ENCODE measurements at regions not wholly inside any gene's neighbourhood (a gene's known extent, or its start where the extent isn't known, plus 50 kb on each side); places are given as distances from the start of the nearest gene placed in this dataset.
"Not testable (repeated sequence)": the region's sequence is repeated elsewhere in the genome, so short reads cannot be mapped to it uniquely, and the experiment has no call there.

- Histone ChIP-seq H3K9me3 (replicated peaks; ENCODE audit: control insufficient read depth, low read depth, low read length) (peaks cover under 1% of the 10 kb centered on the region), H3K27ac (ENCODE audit: low read length) (peak overlapping the region; percentile 99), H3K36me3 (ENCODE audit: control insufficient read depth, insufficient read depth, low read length) (peaks cover 16% of the 10 kb centered on the region), H3K4me3 (ENCODE audit: low read length) (peak overlapping the region; percentile 35), H3K4me1 (ENCODE audit: control insufficient read depth, insufficient read depth, low read length) (peaks cover 29% of the 10 kb centered on the region), H3K27me3 (ENCODE audit: control insufficient read depth, insufficient read depth, low read length) (no peaks in the 10 kb centered on the region)
- peak; percentile 95 for DNase-seq
- WGBS (ENCODE audit: insufficient coverage): no CpG with 5 or more reads among the region's 2 CpGs
Measured at GRCh38 chr4:123651066-123651465, 254.5 kb downstream of the SPRY1 start.

DNA sequence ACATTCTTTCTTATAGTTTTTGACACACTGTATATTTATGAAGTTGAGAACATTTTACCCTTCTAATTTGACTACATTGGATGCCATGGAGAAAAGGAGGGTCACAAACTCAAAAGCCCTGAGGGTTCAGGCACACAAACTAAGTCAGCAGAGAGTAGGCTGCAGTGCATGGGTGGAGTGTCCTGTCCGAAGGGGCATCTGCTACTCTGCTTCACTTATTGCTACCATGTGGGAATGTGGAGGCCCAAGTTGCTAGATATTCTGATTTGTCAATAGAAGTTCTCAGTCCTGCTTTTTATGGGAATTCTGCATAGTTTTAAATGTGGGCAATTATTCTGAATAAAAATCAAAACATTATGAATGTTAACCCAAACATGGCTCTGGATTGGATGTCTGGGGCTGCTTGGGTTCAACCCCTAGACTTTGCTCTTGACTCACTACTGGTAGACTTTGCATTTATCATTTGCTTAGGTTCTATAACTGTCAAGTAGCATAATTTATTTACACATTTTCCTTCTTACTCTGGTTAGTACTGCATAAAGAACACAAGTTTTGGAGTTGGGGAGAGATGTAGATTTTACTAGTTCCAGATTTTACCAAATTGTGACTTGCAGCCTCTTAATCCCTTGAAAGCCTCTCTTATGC is 255.1 kb downstream of the SPRY1 start:
- H3K27ac ChIP-seq (ENCODE audit: low read length): peak overlapping the region; percentile 99
- no CpG with 5 or more reads among the region's 1 CpG for WGBS (ENCODE audit: insufficient coverage)
- H3K9me3 ChIP-seq (replicated peaks; ENCODE audit: control insufficient read depth, low read depth, low read length): peaks cover 7% of the 10 kb centered on the region
- peaks cover 29% of the 10 kb centered on the region for H3K4me1 ChIP-seq (ENCODE audit: control insufficient read depth, insufficient read depth, low read length)
- peak overlapping the region; percentile 35 for H3K4me3 ChIP-seq (ENCODE audit: low read length)
- DNase-seq: no peak
- H3K27me3 ChIP-seq (ENCODE audit: control insufficient read depth, insufficient read depth, low read length): no peaks in the 10 kb centered on the region
- peaks cover 22% of the 10 kb centered on the region for H3K36me3 ChIP-seq (ENCODE audit: control insufficient read depth, insufficient read depth, low read length)

DNA sequence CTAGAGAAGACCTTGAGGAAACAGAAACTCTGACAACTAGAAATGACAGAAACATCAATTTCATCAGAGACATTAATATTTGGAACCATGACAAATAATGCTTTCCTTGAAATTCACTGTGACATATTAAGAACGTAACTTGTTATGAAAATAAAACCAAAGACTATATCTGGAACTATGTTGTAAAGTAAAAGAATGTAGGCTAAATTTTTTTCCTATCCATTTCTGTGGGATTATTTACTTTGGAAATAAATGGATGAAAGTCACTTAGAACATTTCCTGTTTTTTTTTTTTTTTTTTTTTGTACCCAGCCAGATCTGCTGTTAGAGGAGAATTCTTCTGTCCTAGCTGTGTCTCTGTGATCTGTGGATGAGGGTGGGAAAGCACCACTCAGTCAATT is 255.9 kb downstream of the SPRY1 start:
- H3K9me3 ChIP-seq (replicated peaks; ENCODE audit: control insufficient read depth, low read depth, low read length): peaks cover 8% of the 10 kb centered on the region
- H3K4me3 ChIP-seq (ENCODE audit: low read length): no peak overlapping the region
- peaks cover 29% of the 10 kb centered on the region for H3K4me1 ChIP-seq (ENCODE audit: control insufficient read depth, insufficient read depth, low read length)
- H3K27me3 ChIP-seq (ENCODE audit: control insufficient read depth, insufficient read depth, low read length): no peaks in the 10 kb centered on the region
- no CpG with 5 or more reads among the region's 1 CpG for WGBS (ENCODE audit: insufficient coverage)
- peak overlapping the region; percentile 99 for H3K27ac ChIP-seq (ENCODE audit: low read length)
- peaks cover 24% of the 10 kb centered on the region for H3K36me3 ChIP-seq (ENCODE audit: control insufficient read depth, insufficient read depth, low read length)
- peak; percentile 48 for DNase-seq

DNA sequence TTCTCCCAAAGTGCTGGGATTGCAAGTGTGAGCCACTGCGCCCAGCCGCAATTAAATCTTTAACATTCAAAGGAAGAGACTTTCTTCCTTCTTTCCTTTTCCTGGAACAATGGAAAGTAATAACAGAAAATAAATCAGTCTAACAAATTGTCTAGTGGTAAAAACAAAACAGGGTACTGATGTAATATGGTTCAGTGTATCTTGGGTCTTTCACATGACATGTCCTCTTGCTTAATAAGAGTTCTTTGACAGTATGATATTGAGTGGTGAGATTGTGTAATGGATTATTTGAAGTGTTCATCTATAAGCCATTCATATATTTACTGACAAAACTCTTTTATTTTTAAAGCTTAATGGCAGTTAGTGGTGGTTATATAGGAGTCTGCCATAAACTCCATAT is 256.6 kb downstream of the SPRY1 start:
- no peak overlapping the region for H3K4me3 ChIP-seq (ENCODE audit: low read length)
- no CpG with 5 or more reads among the region's 2 CpGs for WGBS (ENCODE audit: insufficient coverage)
- no peak for DNase-seq
- H3K27me3 ChIP-seq (ENCODE audit: control insufficient read depth, insufficient read depth, low read length): no peaks in the 10 kb centered on the region
- peaks cover 24% of the 10 kb centered on the region for H3K36me3 ChIP-seq (ENCODE audit: control insufficient read depth, insufficient read depth, low read length)
- peaks cover 25% of the 10 kb centered on the region for H3K4me1 ChIP-seq (ENCODE audit: control insufficient read depth, insufficient read depth, low read length)
- H3K9me3 ChIP-seq (replicated peaks; ENCODE audit: control insufficient read depth, low read depth, low read length): peaks cover 8% of the 10 kb centered on the region
- peak overlapping the region; percentile 15 for H3K27ac ChIP-seq (ENCODE audit: low read length)

DNA sequence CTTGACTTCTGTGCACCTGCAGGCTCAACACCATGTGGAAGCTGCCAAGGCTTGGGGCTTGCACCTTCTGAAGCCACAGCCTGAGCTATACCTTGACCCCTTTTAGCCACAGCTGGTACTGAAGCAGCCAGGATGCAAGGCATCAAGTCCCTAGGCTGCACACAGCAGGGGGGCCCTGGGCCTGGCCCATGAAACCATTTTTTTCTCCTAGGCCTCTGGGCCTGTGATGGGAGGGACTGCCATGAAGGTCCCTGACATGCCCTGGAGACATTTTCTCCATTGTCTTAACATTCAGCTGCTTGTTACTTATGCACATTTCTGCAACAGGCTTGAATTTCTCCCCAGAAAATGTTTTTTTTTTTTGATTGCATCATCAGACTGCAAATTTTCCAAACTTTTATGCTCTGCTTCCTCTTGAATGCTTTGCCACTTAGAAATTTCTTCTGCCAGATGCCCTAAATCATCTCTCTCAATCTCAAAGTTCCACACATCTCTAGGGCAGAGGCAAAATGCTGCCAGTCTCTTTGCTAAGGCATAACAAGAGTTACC is 260.2 kb downstream of the SPRY1 start:
- not testable (repeated sequence) for H3K27ac ChIP-seq (ENCODE audit: low read length); H3K9me3 ChIP-seq (replicated peaks; ENCODE audit: control insufficient read depth, low read depth, low read length); H3K4me1 ChIP-seq (ENCODE audit: control insufficient read depth, insufficient read depth, low read length); DNase-seq; H3K27me3 ChIP-seq (ENCODE audit: control insufficient read depth, insufficient read depth, low read length); H3K4me3 ChIP-seq (ENCODE audit: low read length)
- peaks cover 30% of the 10 kb centered on the region for H3K36me3 ChIP-seq (ENCODE audit: control insufficient read depth, insufficient read depth, low read length)

GRCh38 chr4:123657606-123658005 is 261.0 kb downstream of the SPRY1 start:
- H3K4me1 ChIP-seq (ENCODE audit: control insufficient read depth, insufficient read depth, low read length); DNase-seq; H3K9me3 ChIP-seq (replicated peaks; ENCODE audit: control insufficient read depth, low read depth, low read length); H3K27me3 ChIP-seq (ENCODE audit: control insufficient read depth, insufficient read depth, low read length); H3K27ac ChIP-seq (ENCODE audit: low read length); H3K4me3 ChIP-seq (ENCODE audit: low read length): not testable (repeated sequence)
- WGBS (ENCODE audit: insufficient coverage): no CpG with 5 or more reads among the region's 2 CpGs
- peaks cover 30% of the 10 kb centered on the region for H3K36me3 ChIP-seq (ENCODE audit: control insufficient read depth, insufficient read depth, low read length)

GRCh38 chr4:123659262-123659661 is 262.7 kb downstream of the SPRY1 start:
- Histone ChIP-seq H3K27ac (ENCODE audit: low read length) (no peak overlapping the region), H3K36me3 (ENCODE audit: control insufficient read depth, insufficient read depth, low read length) (peaks cover 25% of the 10 kb centered on the region), H3K4me1 (ENCODE audit: control insufficient read depth, insufficient read depth, low read length) (no peaks in the 10 kb centered on the region), H3K27me3 (ENCODE audit: control insufficient read depth, insufficient read depth, low read length) (no peaks in the 10 kb centered on the region), H3K9me3 (replicated peaks; ENCODE audit: control insufficient read depth, low read depth, low read length) (peaks cover 8% of the 10 kb centered on the region), H3K4me3 (ENCODE audit: low read length) (no peak overlapping the region)
- DNase-seq: no peak

DNA sequence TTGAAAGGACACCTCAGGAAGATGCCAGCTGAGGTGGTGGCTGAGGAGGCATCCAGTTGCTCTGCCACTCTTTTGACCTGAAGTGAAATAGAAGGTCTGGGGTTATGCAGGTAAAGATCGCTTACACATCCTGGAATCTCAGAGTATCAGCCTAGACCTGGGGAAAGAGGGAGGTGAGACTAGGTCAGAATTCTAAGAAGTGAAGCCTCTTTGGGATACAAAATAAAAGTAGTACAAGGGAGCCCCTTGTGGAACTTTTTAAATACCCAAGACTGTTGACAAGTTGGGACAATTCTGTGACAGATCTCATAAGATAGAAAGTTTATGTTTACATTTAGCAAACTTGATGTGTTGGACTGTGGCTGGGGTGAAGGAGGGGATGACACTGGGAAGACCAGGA is 263.1 kb downstream of the SPRY1 start:
- Histone ChIP-seq H3K4me1 (ENCODE audit: control insufficient read depth, insufficient read depth, low read length) (no peaks in the 10 kb centered on the region), H3K36me3 (ENCODE audit: control insufficient read depth, insufficient read depth, low read length) (peaks cover 22% of the 10 kb centered on the region), H3K27ac (ENCODE audit: low read length) (no peak overlapping the region), H3K27me3 (ENCODE audit: control insufficient read depth, insufficient read depth, low read length) (no peaks in the 10 kb centered on the region), H3K9me3 (replicated peaks; ENCODE audit: control insufficient read depth, low read depth, low read length) (peaks cover 8% of the 10 kb centered on the region), H3K4me3 (ENCODE audit: low read length) (no peak overlapping the region)
- WGBS (ENCODE audit: insufficient coverage): no CpG with 5 or more reads among the region's 1 CpG
- no peak for DNase-seq

DNA sequence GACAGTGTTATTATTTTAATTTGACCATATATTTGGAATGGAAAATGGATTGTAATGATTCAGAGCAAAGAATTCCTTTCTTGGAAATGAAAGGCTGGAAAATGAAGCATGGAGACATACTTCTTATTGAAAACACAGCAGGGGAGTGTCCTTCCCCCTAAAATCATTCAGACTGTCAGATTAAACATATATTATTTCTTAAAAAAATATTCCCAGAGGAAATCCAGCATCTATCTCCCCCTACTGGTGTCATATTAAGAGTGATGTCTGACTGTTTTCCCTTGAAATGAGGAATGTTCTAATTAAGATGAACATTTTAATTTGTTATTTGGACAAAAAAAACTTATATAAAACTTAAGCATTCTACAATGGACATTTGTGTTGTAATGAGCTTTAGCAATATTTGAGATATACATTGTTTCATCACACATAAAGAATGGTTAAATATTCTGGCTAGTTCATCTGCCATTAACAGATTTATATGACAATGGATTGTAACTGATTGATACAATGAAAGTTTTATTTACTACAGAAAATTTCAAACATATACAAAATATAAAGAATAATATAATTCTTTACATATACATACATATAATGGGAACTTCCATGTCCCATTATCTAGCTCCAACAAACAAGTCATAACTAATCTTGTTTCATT is 264.6 kb downstream of the SPRY1 start:
- H3K4me3 ChIP-seq (ENCODE audit: low read length): no peak overlapping the region
- H3K9me3 ChIP-seq (replicated peaks; ENCODE audit: control insufficient read depth, low read depth, low read length): peaks cover 6% of the 10 kb centered on the region
- DNase-seq: peak; percentile 49
- no peaks in the 10 kb centered on the region for H3K27me3 ChIP-seq (ENCODE audit: control insufficient read depth, insufficient read depth, low read length)
- no peaks in the 10 kb centered on the region for H3K4me1 ChIP-seq (ENCODE audit: control insufficient read depth, insufficient read depth, low read length)
- no peak overlapping the region for H3K27ac ChIP-seq (ENCODE audit: low read length)
- H3K36me3 ChIP-seq (ENCODE audit: control insufficient read depth, insufficient read depth, low read length): peaks cover 16% of the 10 kb centered on the region

GRCh38 chr4:123662827-123663226 is 266.2 kb downstream of the SPRY1 start:
- no peak overlapping the region for H3K27ac ChIP-seq (ENCODE audit: low read length)
- no peak overlapping the region for H3K4me3 ChIP-seq (ENCODE audit: low read length)
- H3K4me1 ChIP-seq (ENCODE audit: control insufficient read depth, insufficient read depth, low read length): no peaks in the 10 kb centered on the region
- peaks cover 18% of the 10 kb centered on the region for H3K36me3 ChIP-seq (ENCODE audit: control insufficient read depth, insufficient read depth, low read length)
- no peaks in the 10 kb centered on the region for H3K9me3 ChIP-seq (replicated peaks; ENCODE audit: control insufficient read depth, low read depth, low read length)
- H3K27me3 ChIP-seq (ENCODE audit: control insufficient read depth, insufficient read depth, low read length): no peaks in the 10 kb centered on the region
- DNase-seq: no peak

Data from muscle of leg (tissue), 3 donors.